Psoas muscle (tissue), 7 donors: ENCODE measurements at regions not wholly inside any gene's neighbourhood (a gene's known extent, or its start where the extent isn't known, plus 50 kb on each side); places are given as distances from the start of the nearest gene placed in this dataset.

ENCODE experiments used
- ATAC-seq, 4 donors: fragments of 200-7000 bp; cut with Tn5 transposase; one replicate each; pipeline ENCODE4 v1.9.1; 2020; ENCODE audit warnings: moderate library complexity in 3 of 4, mild to moderate bottlenecking in 2 of 4
- DNase-seq, 2 donors: peaks; one replicate each; pipeline ENCODE4 v3.0.0-alpha.2; 2020
- H3K27ac ChIP-seq: fragments of 200-600 bp; one replicate; pipeline ENCODE4 v1.8.0; 2022
- H3K27me3 ChIP-seq, 3 donors: fragments of 200-600 bp in 1 of 3; one replicate each; pipeline versions ENCODE4 v1.6.1 to v1.8.0; 2013 to 2022; ENCODE audit warnings: low read length in 2 of 3, mild to moderate bottlenecking in 2 of 3, moderate library complexity in 1 of 3; ENCODE audit not compliant: insufficient read depth in 3 of 3
- H3K36me3 ChIP-seq, 2 donors: fragments of 200-600 bp in 1 of 2; one replicate each; pipeline versions ENCODE4 v1.6.1 to v1.8.0; 2013 to 2022; ENCODE audit warnings: low read depth in 1 of 2, mild to moderate bottlenecking in 1 of 2, moderate library complexity in 1 of 2; ENCODE audit not compliant: insufficient read depth in 1 of 2
- H3K4me1 ChIP-seq: fragments of 200-600 bp; one replicate; pipeline ENCODE4 v1.8.0; 2022
- H3K4me3 ChIP-seq: fragments of 200-600 bp; one replicate; pipeline ENCODE4 v1.8.0; 2022; ENCODE audit warnings: mild to moderate bottlenecking
- H3K9me3 ChIP-seq: fragments of 200-600 bp; one replicate; pipeline ENCODE4 v1.8.0; 2022
- CTCF ChIP-seq: fragments of 200-600 bp; IDR thresholded peaks from one replicate; pipeline ENCODE4 v1.8.0; 2022; ENCODE audit warnings: antibody characterized with exemption
- WGBS, 3 donors: extraction: QIAGEN DNeasy Blood & Tissue Kit; methylation state at CpG; one replicate each; pipeline versions ENCODE4 v1.1.6 to v1.1.7; 2013; 5-methylcytosine and 5-hydroxymethylcytosine counted together
- intact Hi-C, 2 donors: fragments of 100-400 bp; cut with DNase I; formaldehyde crosslinking; loops; one replicate each; pipeline versions ENCODE4 v1.11.0 to v1.14.2; 2022
- donor health status: healthy with polysubstance abuse.
- donor health status: DM: no; HTN: no; CAD: no; lungs with moderate emphysema.
- donor health status: Bipolar disorder and iron deficiency.
- donor health status: healthy.
- donor health status: DM: yes; HTN: yes; CAD: no.
- donor health status: DM: no; HTN: no; CAD: no.
- donor health status: DM: yes; HTN: yes; CAD: no.

- DNase-seq: no peak
- Histone ChIP-seq H3K4me1 (peaks cover 32% of the 10 kb centered on the region), H3K4me3 (no peak overlapping the region), H3K27me3 (no peaks in the 10 kb centered on the region), H3K27ac (no peak overlapping the region), H3K36me3 (no peaks in the 10 kb centered on the region), H3K9me3 (no peaks in the 10 kb centered on the region)
- TF ChIP-seq CTCF: no peak
- intact Hi-C loops: no loop called here
- ATAC-seq: no peak
- WGBS, 3 donors: 54 to 83% (median 56%) methylated on average over 2 of the region's 2 CpGs
Measured at GRCh38 chr2:45244928-45245327, 235.7 kb upstream of the SIX2 start.

GRCh38 chr2:45242161-45242741 lies 233.0 kb upstream of the SIX2 start:
- TF ChIP-seq CTCF: no peak
- 11 to 22% (median 15%) methylated on average over 6 of the region's 6 CpGs for WGBS, 3 donors

GRCh38 chr2:45241061-45241561 lies 231.9 kb upstream of the SIX2 start:
- no peak for ATAC-seq
- 50 to 61% (median 51%) methylated on average over 3 of the region's 3 CpGs for WGBS, 3 donors
- H3K27ac ChIP-seq: peak overlapping the region; percentile 84
- peaks cover 52% of the 10 kb centered on the region for H3K4me1 ChIP-seq
- no peak for TF ChIP-seq CTCF
- intact Hi-C loops: no loop called here
- H3K9me3 ChIP-seq: no peaks in the 10 kb centered on the region
- DNase-seq: no peak
- no peaks in the 10 kb centered on the region for H3K36me3 ChIP-seq
- no peak overlapping the region for H3K4me3 ChIP-seq
- no peaks in the 10 kb centered on the region for H3K27me3 ChIP-seq

More at GRCh38 chr2:45242161-45242741, 233.0 kb upstream of the SIX2 start:
- ATAC-seq (peak; percentile 84 to 89 (median 86)), DNase-seq (peak; percentile 40 to 82)
- Histone ChIP-seq H3K27ac (peak overlapping the region; percentile 84), H3K4me3 (no peak overlapping the region), H3K36me3 (no peaks in the 10 kb centered on the region), H3K4me1 (peaks cover 49% of the 10 kb centered on the region), H3K27me3 (no peaks in the 10 kb centered on the region), H3K9me3 (no peaks in the 10 kb centered on the region)
- intact Hi-C loops: no loop called here

- intact Hi-C loops: loop anchor here in 1 of 2 donors (5.0 kb wide), 1 partner anchor 226 kb away; no protein-coding TSS in a partner anchor
- Histone ChIP-seq H3K4me3 (peak overlapping the region; percentile 42), H3K27me3 (no peaks in the 10 kb centered on the region), H3K9me3 (no peaks in the 10 kb centered on the region), H3K4me1 (peaks cover 42% of the 10 kb centered on the region), H3K36me3 (no peaks in the 10 kb centered on the region), H3K27ac (peak overlapping the region; percentile 97)
- ATAC-seq (peak; percentile 87 to 93 (median 89)), DNase-seq (peak; percentile 77 to 89)
- 22 to 31% (median 23%) methylated on average over 6 of the region's 6 CpGs for WGBS, 3 donors
- TF ChIP-seq CTCF: peak; percentile 52
Measured at GRCh38 chr2:45237850-45238542, 228.7 kb upstream of the SIX2 start.
